HUES48 (cell line): ENCODE measurements at regions not wholly inside any gene's neighbourhood (a gene's known extent, or its start where the extent isn't known, plus 50 kb on each side); places are given as distances from the start of the nearest gene placed in this dataset.
A peak's percentile ranks its signal among the peaks of the same experiment; 100 is the strongest.

Source experiments
- H3K27ac ChIP-seq: one replicate; pipeline ENCODE4 v1.7.0; 2013; ENCODE audit warnings: low read depth, low read length, inconsistent platforms
- H3K27me3 ChIP-seq: 2 replicates; pipeline ENCODE4 v1.6.1; 2013; ENCODE audit warnings: mild to moderate bottlenecking, low read length; ENCODE audit not compliant: control insufficient read depth, insufficient read depth
- H3K36me3 ChIP-seq: 2 replicates; pipeline ENCODE4 v1.6.1; 2013; ENCODE audit warnings: low read length; ENCODE audit not compliant: control insufficient read depth, insufficient read depth
- H3K4me1 ChIP-seq: 2 replicates; pipeline ENCODE4 v1.6.1; 2013; ENCODE audit warnings: mild to moderate bottlenecking, low read length; ENCODE audit not compliant: control insufficient read depth, insufficient read depth
- H3K4me3 ChIP-seq: 2 replicates; pipeline ENCODE4 v1.5.1; 2013; ENCODE audit warnings: mild to moderate bottlenecking, low read depth, low read length
- H3K9ac ChIP-seq: 2 replicates; pipeline ENCODE4 v1.6.1; 2013; ENCODE audit warnings: mild to moderate bottlenecking, low read depth, low read length, moderate library complexity
- H3K9me3 ChIP-seq: 2 replicates; pipeline ENCODE4 v1.6.1; 2013; ENCODE audit warnings: low read length; ENCODE audit not compliant: control insufficient read depth, insufficient read depth

DNA sequence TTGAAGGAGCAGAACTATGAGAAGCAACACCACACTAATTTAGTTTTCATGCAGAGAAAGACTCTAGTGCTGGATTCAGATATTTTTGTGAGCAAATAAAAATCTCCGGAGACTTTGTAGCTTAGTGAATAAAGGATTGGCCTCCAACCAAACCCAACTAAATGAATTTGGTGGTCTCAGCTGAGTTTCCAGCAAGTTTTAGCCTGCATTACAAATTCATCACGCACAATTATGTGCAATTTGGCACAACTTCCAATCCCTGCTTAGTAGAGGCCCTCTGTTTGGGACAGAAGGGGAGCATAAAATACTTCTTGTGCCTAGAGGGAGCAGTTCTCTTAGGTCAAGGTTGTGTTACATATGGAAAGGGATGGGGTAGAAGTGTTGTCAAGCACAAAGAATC lies 112.3 kb upstream of the ADAMTSL1 start:
- no peaks in the 10 kb centered on the region for H3K4me1 ChIP-seq

GRCh38 chr9:18362166-18362565 lies 111.8 kb upstream of the ADAMTSL1 start:
- Histone ChIP-seq H3K27ac (no peak overlapping the region), H3K9ac (no peak overlapping the region), H3K9me3 (no peaks in the 10 kb centered on the region), H3K4me1 (no peaks in the 10 kb centered on the region), H3K27me3 (no peaks in the 10 kb centered on the region), H3K4me3 (no peak overlapping the region), H3K36me3 (no peaks in the 10 kb centered on the region)

More for the DNA sequence above, 112.3 kb upstream of the ADAMTSL1 start:
- no peak overlapping the region for H3K9ac ChIP-seq
- no peaks in the 10 kb centered on the region for H3K36me3 ChIP-seq
- H3K27me3 ChIP-seq, result no peaks in the 10 kb centered on the region
- H3K9me3 ChIP-seq, result no peaks in the 10 kb centered on the region
- H3K4me3 ChIP-seq, result no peak overlapping the region
- no peak overlapping the region for H3K27ac ChIP-seq

DNA sequence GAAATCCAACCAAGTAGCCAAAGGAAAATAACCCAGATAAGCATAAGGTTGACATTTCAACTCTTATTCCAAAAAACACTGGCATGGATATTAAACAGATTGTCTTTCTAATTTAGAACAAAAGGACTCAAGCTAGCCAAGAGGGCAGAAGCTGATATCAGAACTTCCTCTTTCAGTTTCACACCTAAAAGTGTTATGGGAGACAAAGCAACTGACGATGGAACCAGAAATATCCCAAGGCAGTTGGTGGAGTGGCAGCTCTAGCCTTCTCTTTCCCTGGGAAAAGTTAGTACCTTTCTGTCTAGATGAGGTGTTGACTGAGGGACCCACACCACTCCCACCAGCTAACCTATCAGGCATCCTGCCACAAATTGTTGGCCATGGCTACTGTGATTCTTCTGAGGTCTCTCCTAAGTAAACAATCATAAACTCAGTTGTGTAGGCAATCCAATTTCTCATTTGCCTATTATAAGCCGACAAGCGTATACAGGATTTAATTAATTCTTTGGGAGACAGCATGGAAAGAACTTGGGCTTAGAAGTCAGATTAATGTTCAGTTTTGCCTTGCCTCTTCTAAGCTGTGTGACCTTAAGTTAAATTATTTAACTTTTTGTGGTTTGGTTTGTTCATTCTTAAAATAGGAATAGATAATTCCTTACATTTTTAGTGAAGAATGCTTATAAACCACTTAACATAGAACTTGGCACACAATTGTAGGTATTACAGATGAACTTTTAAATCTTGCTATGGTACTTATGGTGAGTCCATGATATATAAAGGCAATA lies 110.9 kb upstream of the ADAMTSL1 start:
- Histone ChIP-seq H3K4me1 (no peaks in the 10 kb centered on the region), H3K27me3 (no peaks in the 10 kb centered on the region), H3K27ac (no peak overlapping the region), H3K9ac (no peak overlapping the region), H3K36me3 (no peaks in the 10 kb centered on the region), H3K9me3 (no peaks in the 10 kb centered on the region), H3K4me3 (no peak overlapping the region)

DNA sequence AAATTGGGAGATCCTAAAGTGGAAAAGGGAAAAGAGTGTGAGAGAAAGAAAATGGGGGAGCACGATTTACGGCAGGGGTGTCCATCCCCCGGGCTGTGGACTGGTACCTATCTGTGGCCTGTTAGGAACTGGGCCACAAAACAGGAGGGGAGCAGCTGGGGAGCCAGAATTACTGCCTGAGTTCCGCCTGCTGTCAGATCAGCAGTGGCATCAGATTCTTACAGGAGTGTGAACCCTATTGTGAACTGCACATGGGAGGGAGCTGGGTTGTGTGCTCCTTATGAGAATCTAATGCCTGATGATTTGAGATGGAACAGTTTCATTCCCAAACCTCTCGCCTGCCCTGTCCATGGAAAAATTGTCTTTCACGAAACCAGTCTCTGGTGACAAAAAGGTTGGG lies 108.3 kb upstream of the ADAMTSL1 start:
- Histone ChIP-seq H3K27ac (no peak overlapping the region), H3K9ac (no peak overlapping the region), H3K9me3 (no peaks in the 10 kb centered on the region), H3K36me3 (no peaks in the 10 kb centered on the region), H3K4me3 (no peak overlapping the region), H3K4me1 (no peaks in the 10 kb centered on the region), H3K27me3 (no peaks in the 10 kb centered on the region)

DNA sequence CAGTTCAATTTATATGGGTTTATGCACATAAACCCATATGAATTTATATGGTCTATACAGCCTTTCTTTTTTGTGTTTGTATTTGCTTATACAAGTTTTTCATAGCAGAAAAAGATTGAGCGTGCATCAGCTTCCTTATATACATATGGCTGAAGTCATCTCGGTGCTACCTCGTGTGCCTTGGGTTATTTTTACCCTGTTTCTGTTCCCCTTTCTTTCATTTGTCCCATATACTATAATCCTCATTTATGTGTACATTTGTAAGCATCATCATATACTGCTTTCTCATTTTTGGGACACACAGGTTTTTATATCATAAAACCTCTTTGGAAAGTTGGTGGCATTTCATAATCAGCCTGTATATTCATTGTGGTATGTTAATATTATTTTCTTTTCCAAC lies 107.8 kb upstream of the ADAMTSL1 start:
- Histone ChIP-seq H3K4me1 (no peaks in the 10 kb centered on the region), H3K4me3 (no peak overlapping the region), H3K9ac (no peak overlapping the region), H3K36me3 (no peaks in the 10 kb centered on the region), H3K27me3 (no peaks in the 10 kb centered on the region), H3K27ac (no peak overlapping the region), H3K9me3 (no peaks in the 10 kb centered on the region)

- no peaks in the 10 kb centered on the region for H3K9me3 ChIP-seq
- no peaks in the 10 kb centered on the region for H3K4me1 ChIP-seq
- H3K4me3 ChIP-seq, result no peak overlapping the region
- no peaks in the 10 kb centered on the region for H3K27me3 ChIP-seq
- no peak overlapping the region for H3K9ac ChIP-seq
- no peaks in the 10 kb centered on the region for H3K36me3 ChIP-seq
- no peak overlapping the region for H3K27ac ChIP-seq
Measured at GRCh38 chr9:18368206-18368605, 105.7 kb upstream of the ADAMTSL1 start.

DNA sequence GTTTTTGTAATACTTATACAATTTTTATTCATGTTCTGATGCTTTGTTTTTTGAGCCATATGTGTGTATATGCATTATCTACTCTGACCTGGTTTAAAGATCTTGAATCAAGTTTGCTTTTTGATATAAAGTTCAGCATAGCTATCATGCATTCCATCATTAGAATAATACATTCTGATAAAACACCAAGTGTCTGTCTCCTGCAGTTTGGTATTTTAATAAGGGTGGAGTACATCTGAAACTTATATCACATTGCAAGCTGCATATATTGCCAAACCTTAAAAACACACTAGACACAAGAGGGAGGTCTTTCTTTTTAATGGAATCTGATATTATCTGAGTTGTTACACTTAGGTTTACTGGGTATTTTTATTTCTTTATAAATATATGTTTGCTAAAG lies 102.8 kb upstream of the ADAMTSL1 start:
- H3K27ac ChIP-seq, result no peak overlapping the region
- no peaks in the 10 kb centered on the region for H3K9me3 ChIP-seq
- no peaks in the 10 kb centered on the region for H3K36me3 ChIP-seq
- no peaks in the 10 kb centered on the region for H3K4me1 ChIP-seq
- no peak overlapping the region for H3K4me3 ChIP-seq
- no peaks in the 10 kb centered on the region for H3K27me3 ChIP-seq
- H3K9ac ChIP-seq, result no peak overlapping the region

- no peak overlapping the region for H3K4me3 ChIP-seq
- no peaks in the 10 kb centered on the region for H3K27me3 ChIP-seq
- no peak overlapping the region for H3K9ac ChIP-seq
- no peaks in the 10 kb centered on the region for H3K9me3 ChIP-seq
- H3K27ac ChIP-seq, result no peak overlapping the region
- no peaks in the 10 kb centered on the region for H3K4me1 ChIP-seq
- no peaks in the 10 kb centered on the region for H3K36me3 ChIP-seq
Measured at GRCh38 chr9:18371621-18372020, 102.3 kb upstream of the ADAMTSL1 start.

- Histone ChIP-seq H3K9ac (no peak overlapping the region), H3K4me1 (peaks cover 23% of the 10 kb centered on the region), H3K27ac (peak overlapping the region; percentile 82), H3K9me3 (no peaks in the 10 kb centered on the region), H3K4me3 (no peak overlapping the region), H3K36me3 (no peaks in the 10 kb centered on the region), H3K27me3 (no peaks in the 10 kb centered on the region)
Measured at GRCh38 chr9:18379073-18379811, 94.7 kb upstream of the ADAMTSL1 start.

DNA sequence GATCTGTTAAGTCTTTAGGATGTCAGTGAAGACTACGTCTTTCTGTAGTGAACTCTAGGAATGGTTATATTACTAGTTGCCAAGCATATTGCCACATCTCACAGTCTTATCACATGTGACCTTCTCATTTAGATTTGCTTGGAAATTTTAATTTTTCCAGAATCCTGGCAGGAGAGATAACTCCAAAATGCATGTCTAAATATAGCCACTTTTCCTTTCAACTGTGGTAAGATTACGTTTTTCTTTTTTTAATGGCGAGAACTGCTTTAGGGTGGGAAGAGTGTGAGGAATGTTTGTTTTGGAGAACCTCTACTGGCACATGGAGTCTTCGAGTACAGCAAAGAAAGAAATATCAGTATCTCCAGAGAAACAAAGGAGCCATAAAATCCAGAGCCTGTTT lies 91.7 kb upstream of the ADAMTSL1 start:
- H3K4me1 ChIP-seq, result peaks cover 23% of the 10 kb centered on the region
- H3K27me3 ChIP-seq, result no peaks in the 10 kb centered on the region
- no peak overlapping the region for H3K4me3 ChIP-seq
- no peaks in the 10 kb centered on the region for H3K36me3 ChIP-seq
- no peak overlapping the region for H3K9ac ChIP-seq
- H3K27ac ChIP-seq, result no peak overlapping the region
- H3K9me3 ChIP-seq, result no peaks in the 10 kb centered on the region

- Histone ChIP-seq H3K36me3 (no peaks in the 10 kb centered on the region), H3K27me3 (no peaks in the 10 kb centered on the region), H3K4me1 (peaks cover 17% of the 10 kb centered on the region), H3K27ac (no peak overlapping the region), H3K9me3 (no peaks in the 10 kb centered on the region), H3K4me3 (no peak overlapping the region), H3K9ac (no peak overlapping the region)
Measured at GRCh38 chr9:18384066-18384465, 89.9 kb upstream of the ADAMTSL1 start.
